HG02642 (cell line): ENCODE measurements at regions not wholly inside any gene's neighbourhood (a gene's known extent, or its start where the extent isn't known, plus 50 kb on each side); places are given as distances from the start of the nearest gene placed in this dataset.
A peak's percentile ranks its signal among the peaks of the same experiment; 100 is the strongest.
"Not testable (repeated sequence)": the region's sequence is repeated elsewhere in the genome, so short reads cannot be mapped to it uniquely, and the experiment has no call there.

ENCODE experiments used
- ATAC-seq: cut with Tn5 transposase; IDR thresholded peaks from one replicate; pipeline ENCODE4 v1.9.1; 2021; ENCODE audit warnings: mild to moderate bottlenecking; ENCODE audit not compliant: unreplicated experiment, poor library complexity

GRCh38 chr14:106280876-106281275 is 754.5 kb downstream of the TMEM121 start:
- no peak for ATAC-seq

GRCh38 chr14:106286697-106287290 is 760.4 kb downstream of the TMEM121 start:
- ATAC-seq, result no peak

DNA sequence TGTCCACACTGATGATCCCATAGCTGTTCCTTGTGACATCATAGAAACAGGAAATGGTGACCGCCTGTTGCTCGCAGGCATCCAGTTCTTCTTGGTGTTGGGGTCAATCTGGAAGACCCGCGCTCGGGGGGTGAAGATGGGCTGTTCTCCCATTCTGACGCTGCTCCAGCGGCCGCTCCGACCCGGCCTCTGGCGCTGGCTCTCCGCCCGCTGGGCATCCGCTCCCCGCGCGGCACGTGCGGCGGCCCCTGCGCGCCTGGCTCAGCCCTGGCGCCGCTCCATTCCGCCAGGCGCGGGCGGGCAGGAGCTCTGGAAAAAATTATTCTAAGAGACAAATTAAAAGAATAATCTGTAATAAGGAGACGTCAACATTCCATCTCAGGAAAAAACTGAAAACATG is 761.1 kb downstream of the TMEM121 start:
- no peak for ATAC-seq

GRCh38 chr14:106291626-106292025 is 765.2 kb downstream of the TMEM121 start:
- ATAC-seq, result no peak

DNA sequence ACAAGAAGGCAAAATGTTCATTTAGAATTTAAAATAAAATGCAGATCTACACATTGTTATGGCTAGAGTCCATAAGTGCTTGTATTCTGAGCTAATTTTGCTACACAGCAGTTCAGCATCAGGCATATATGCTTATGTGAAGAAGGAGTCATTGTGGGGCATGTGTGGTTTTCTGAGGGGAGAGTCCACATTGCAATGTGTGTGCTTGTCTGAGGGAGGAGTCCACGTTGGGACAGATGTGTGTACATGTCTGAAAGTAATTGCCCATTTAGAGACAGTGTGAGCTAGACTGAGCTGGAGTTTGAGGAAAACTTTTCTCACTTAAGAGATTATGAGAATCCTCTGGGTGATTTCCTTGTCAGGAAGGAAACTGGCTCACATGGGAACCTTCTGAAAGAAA is 767.9 kb downstream of the TMEM121 start:
- ATAC-seq, result no peak

GRCh38 chr14:106300951-106301510 is 774.6 kb downstream of the TMEM121 start:
- ATAC-seq, result not testable (repeated sequence)

- not testable (repeated sequence) for ATAC-seq
Observed at GRCh38 chr14:106301609-106302008, 775.2 kb downstream of the TMEM121 start.

DNA sequence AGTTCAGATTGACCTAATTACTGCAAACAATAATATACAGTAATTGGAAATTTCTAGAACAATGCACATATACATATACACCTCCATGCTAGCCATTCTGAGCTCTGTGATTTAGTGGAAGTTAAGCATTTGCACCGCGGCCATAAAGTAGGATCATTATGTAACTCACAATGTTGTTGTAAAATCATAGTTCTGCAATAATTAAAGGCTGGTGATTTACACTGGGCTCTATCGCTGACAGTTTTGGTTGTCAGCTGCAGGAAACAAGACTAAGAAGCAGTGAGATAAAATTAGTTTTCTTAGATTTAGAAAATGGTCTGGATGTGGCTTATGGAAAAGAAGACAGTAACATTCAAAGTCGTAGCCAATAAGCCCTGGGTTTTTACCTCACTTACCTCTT is 776.3 kb downstream of the TMEM121 start:
- ATAC-seq, result no peak

GRCh38 chr14:106304271-106304670 is 777.9 kb downstream of the TMEM121 start:
- ATAC-seq, result no peak

DNA sequence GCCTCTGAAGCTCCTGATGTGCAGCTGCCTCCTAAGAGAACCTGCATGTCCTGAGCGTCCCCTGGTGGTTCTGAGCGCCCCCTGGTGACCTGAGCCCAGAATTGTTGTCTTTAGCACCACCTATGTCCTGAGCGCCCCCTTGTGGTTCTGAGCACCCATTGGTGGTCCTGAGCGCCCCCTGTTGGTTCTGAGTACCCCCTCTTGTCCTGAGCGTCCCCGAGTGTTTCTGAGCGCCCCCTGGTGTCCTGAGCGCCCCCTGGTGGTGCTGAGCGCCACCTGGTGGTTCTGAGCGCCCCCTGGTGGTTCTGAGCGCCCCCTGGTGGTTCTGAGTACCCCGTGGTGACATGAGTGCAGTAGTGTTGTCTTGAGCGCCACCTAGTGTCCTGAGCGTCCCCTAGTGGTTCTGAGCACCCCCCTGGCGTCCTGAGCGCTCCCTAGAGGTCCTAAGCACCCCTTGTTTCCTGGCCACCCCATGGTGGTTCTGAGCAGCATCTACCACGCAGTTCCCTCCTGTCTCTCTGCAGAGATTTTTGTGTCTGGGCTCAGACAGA is 782.5 kb downstream of the TMEM121 start:
- peak; percentile 95 for ATAC-seq

GRCh38 chr14:106309423-106309822 is 783.0 kb downstream of the TMEM121 start:
- peak; percentile 22 for ATAC-seq

DNA sequence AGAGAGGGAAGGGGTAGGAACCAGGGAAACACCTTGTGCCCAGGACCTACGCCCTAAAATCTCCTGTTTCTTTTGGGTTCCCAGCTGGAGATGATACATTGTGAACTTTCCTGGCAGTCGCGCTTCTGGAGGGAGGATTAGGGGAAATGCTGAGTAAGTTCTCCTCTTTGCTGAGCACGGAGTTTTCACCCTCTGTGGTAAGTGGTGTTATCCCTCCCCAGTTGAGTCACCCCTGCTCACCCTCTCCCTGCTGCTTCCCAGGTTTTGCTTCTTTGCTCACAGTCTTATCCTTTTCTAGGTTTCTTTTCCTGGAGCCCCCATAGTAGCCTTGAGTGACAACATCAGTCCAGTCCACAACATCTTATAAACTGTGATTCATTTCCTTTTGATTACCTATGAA is 789.1 kb downstream of the TMEM121 start:
- no peak for ATAC-seq

- no peak for ATAC-seq
Observed at GRCh38 chr14:106317593-106317992, 791.2 kb downstream of the TMEM121 start.

- no peak for ATAC-seq
Observed at GRCh38 chr14:106318700-106319099, 792.3 kb downstream of the TMEM121 start.

DNA sequence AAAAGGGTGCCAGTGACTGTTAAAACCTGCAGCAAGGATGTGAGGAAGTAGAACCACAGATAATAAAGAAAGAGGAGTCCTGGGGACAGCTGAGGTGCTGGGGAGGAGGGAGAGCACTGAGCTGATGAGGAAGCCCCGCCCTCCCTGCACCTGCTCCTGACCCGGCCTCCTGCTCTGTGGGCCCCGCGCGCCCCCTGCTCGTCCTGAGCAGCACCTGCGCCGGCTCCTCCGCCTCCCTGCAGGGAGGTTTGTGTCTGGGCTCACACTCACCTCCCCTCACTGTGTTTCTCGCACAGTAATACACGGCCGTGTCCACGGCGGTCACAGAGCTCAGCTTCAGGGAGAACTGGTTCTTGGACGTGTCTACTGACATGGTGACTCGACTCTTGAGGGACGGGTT is 797.6 kb downstream of the TMEM121 start:
- ATAC-seq, result not testable (repeated sequence)

GRCh38 chr14:106327234-106327633 is 800.9 kb downstream of the TMEM121 start:
- no peak for ATAC-seq

DNA sequence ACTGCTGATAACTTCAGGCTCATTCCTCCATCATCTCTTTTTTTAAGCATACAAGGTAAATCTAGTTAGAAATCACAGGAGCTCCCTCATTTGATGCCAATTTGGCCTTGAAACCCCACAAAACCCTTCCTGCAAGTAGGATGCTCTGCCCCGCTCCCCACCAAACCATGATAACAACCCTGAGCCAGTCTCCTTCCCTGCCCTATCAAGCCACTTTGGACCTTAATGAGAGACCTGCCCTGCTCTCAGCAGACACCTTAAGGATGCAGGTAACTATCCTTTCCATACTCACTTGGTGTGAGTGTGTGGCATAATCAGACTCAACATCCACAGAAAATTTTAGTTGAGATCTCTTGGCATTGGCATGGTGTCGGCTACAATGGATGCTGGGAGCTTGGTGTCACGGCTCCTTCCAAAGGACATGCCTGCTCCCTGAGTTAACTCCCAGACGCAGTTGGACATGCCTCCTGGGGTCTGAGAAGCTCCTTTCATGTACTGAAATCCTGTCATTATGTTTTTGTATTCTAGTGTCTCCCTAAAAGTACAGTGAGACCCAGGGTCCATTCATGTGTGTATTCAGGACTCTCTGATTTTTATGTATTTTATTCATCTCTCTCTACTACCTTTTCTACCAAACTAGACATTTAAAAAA is 801.4 kb downstream of the TMEM121 start:
- not testable (repeated sequence) for ATAC-seq

DNA sequence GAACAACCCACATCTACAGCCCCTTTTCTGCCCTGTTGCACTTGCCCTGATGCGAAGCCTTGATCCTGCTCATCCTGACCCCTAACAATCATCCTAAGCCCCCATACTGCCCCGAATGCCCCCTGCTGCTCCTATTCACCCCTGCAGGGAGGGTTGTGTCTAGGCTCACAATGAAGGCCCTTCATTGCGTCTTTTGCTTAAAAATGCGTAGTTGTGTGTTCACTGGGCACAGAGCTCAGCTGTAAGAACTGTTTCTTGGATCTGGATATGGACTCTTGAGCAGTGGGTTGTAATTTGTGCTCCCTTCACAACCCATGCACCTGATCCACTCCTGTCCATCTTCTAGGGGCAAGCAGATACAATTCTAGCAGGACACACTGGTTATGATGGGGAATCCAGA is 802.9 kb downstream of the TMEM121 start:
- ATAC-seq, result not testable (repeated sequence)

GRCh38 chr14:106329987-106330774 is 803.8 kb downstream of the TMEM121 start:
- not testable (repeated sequence) for ATAC-seq

GRCh38 chr14:106334428-106335109 is 808.2 kb downstream of the TMEM121 start:
- not testable (repeated sequence) for ATAC-seq
